SK-N-SH treated with all-trans-retinoic acid at 6 μM for 48 hours (cell line): ENCODE measurements at regions not wholly inside any gene's neighbourhood (a gene's known extent, or its start where the extent isn't known, plus 50 kb on each side); places are given as distances from the start of the nearest gene placed in this dataset.

Source experiments
- ATAC-seq: fragments of 200-7000 bp; cut with Tn5 transposase; 3 replicates; pipeline ENCODE4 v1.9.1; 2020; ENCODE audit warnings: mild to moderate bottlenecking, moderate library complexity
- ARNTL ChIP-seq: fragments of 450-650 bp; formaldehyde crosslinking; IDR thresholded peaks from 2 replicates; pipeline ENCODE4 v1.5.0; 2020; ENCODE audit warnings: low read depth, mild to moderate bottlenecking, moderate library complexity, borderline replicate concordance
- BACH2 ChIP-seq: fragments of 250-450 bp; sonication (Bioruptor Pico); IDR thresholded peaks from 2 replicates; pipeline ENCODE4 v1.9.0; 2021; ENCODE audit warnings: mild to moderate bottlenecking, borderline replicate concordance
- CREB5 ChIP-seq: fragments of 250-450 bp; sonication (Bioruptor Pico); IDR thresholded peaks from 2 replicates; pipeline ENCODE4 v1.5.1; 2020; ENCODE audit warnings: low read depth, mild to moderate bottlenecking, moderate library complexity
- CSDC2 ChIP-seq: fragments of 250-450 bp; sonication (Bioruptor Pico); IDR thresholded peaks from 2 replicates; pipeline ENCODE4 v1.5.0; 2020; ENCODE audit warnings: mild to moderate bottlenecking, moderate library complexity
- CSRNP3 ChIP-seq: fragments of 250-450 bp; sonication (Bioruptor Pico); IDR thresholded peaks from 2 replicates; pipeline ENCODE4 v1.5.1; 2021; ENCODE audit warnings: mild to moderate bottlenecking, moderate library complexity
- ESRRG ChIP-seq: fragments of 250-450 bp; sonication (Bioruptor Pico); IDR thresholded peaks from 2 replicates; pipeline ENCODE4 v1.6.1; 2021; ENCODE audit warnings: mild to moderate bottlenecking
- GLIS3 ChIP-seq: fragments of 250-450 bp; sonication (Bioruptor Pico); IDR thresholded peaks from 2 replicates; pipeline ENCODE4 v1.5.0; 2020; ENCODE audit warnings: mild to moderate bottlenecking, moderate library complexity
- ISL1 ChIP-seq: fragments of 250-450 bp; sonication (Bioruptor Pico); IDR thresholded peaks from 2 replicates; pipeline ENCODE4 v2.1.2; 2022; ENCODE audit warnings: mild to moderate bottlenecking, moderate library complexity
- OSR1 ChIP-seq: fragments of 250-450 bp; sonication (Bioruptor Pico); IDR thresholded peaks from 2 replicates; pipeline ENCODE4 v1.8.0; 2022; ENCODE audit warnings: moderate library complexity, mild to moderate bottlenecking, inconsistent platforms
- POU6F1 ChIP-seq: fragments of 250-450 bp; sonication (Bioruptor Pico); IDR thresholded peaks from 2 replicates; pipeline ENCODE4 v1.8.0; 2021; ENCODE audit warnings: low read depth, mild to moderate bottlenecking, moderate library complexity, borderline replicate concordance
- SNAI2 ChIP-seq: fragments of 250-450 bp; sonication (Bioruptor Pico); IDR thresholded peaks from 2 replicates; pipeline ENCODE4 v1.5.0; 2020; ENCODE audit warnings: mild to moderate bottlenecking, moderate library complexity
- TCF4 ChIP-seq: fragments of 250-450 bp; sonication (Bioruptor Pico); IDR thresholded peaks from 2 replicates; pipeline ENCODE4 v1.8.0; 2021; ENCODE audit warnings: mild to moderate bottlenecking, moderate library complexity, borderline replicate concordance
- TOX ChIP-seq: fragments of 250-450 bp; sonication (Bioruptor Pico); IDR thresholded peaks from 2 replicates; pipeline ENCODE4 v1.8.0; 2021; ENCODE audit warnings: mild to moderate bottlenecking, moderate library complexity, borderline replicate concordance
- TSHZ2 ChIP-seq: fragments of 250-450 bp; sonication (Bioruptor Pico); IDR thresholded peaks from 2 replicates; pipeline ENCODE4 v1.5.0; 2020; ENCODE audit warnings: mild to moderate bottlenecking, moderate library complexity
- ZC3H10 ChIP-seq: fragments of 250-450 bp; sonication (Bioruptor Pico); IDR thresholded peaks from 2 replicates; pipeline ENCODE4 v1.5.1; 2021; ENCODE audit warnings: mild to moderate bottlenecking, moderate library complexity
- ZFP3 ChIP-seq: fragments of 250-450 bp; sonication (Bioruptor Pico); IDR thresholded peaks from 2 replicates; pipeline ENCODE4 v1.5.0; 2020; ENCODE audit warnings: mild to moderate bottlenecking, moderate library complexity
- ZFP30 ChIP-seq: fragments of 450-650 bp; formaldehyde crosslinking; IDR thresholded peaks from 2 replicates; pipeline ENCODE4 v1.5.0; 2022; ENCODE audit warnings: mild to moderate bottlenecking, moderate library complexity
- ZNF565 ChIP-seq: fragments of 450-650 bp; formaldehyde crosslinking; conservative IDR thresholded peaks from 2 replicates; pipeline ENCODE4 v1.5.0; 2020; ENCODE audit warnings: low read depth, mild to moderate bottlenecking, moderate library complexity
- ZNF70 ChIP-seq: fragments of 450-650 bp; formaldehyde crosslinking; IDR thresholded peaks from 2 replicates; pipeline ENCODE4 v1.5.0; 2020; ENCODE audit warnings: mild to moderate bottlenecking, moderate library complexity
- ZNF8 ChIP-seq: fragments of 450-650 bp; formaldehyde crosslinking; IDR thresholded peaks from 2 replicates; pipeline ENCODE4 v1.5.0; 2020; ENCODE audit warnings: mild to moderate bottlenecking, moderate library complexity

GRCh38 chr12:98416845-98417244 lies 98.5 kb upstream of the TMPO start (continued):
- TF ChIP-seq ZFP3 (CRISPR knock-in tag), result no peak

- no peak for TF ChIP-seq TCF4 (CRISPR knock-in tag)
- no peak for TF ChIP-seq ZFP30 (CRISPR knock-in tag)
- no peak for TF ChIP-seq ISL1
- no peak for TF ChIP-seq CREB5 (CRISPR knock-in tag)
- TF ChIP-seq TOX (CRISPR knock-in tag), result no peak
- no peak for TF ChIP-seq OSR1 (CRISPR knock-in tag)
- no peak for TF ChIP-seq GLIS3
- no peak for TF ChIP-seq ZFP3 (CRISPR knock-in tag)
- TF ChIP-seq ESRRG (CRISPR knock-in tag), result no peak
- no peak for TF ChIP-seq ARNTL (CRISPR knock-in tag)
- no peak for TF ChIP-seq POU6F1 (CRISPR knock-in tag)
- no peak for TF ChIP-seq ZNF8 (CRISPR knock-in tag)
- TF ChIP-seq ZC3H10 (CRISPR knock-in tag), result no peak
- no peak for TF ChIP-seq TSHZ2 (CRISPR knock-in tag)
- no peak for TF ChIP-seq SNAI2 (CRISPR knock-in tag)
- TF ChIP-seq CSDC2 (CRISPR knock-in tag), result no peak
- TF ChIP-seq ZNF565, result no peak
- TF ChIP-seq BACH2, result no peak
- TF ChIP-seq ZNF70 (CRISPR knock-in tag), result no peak
- ATAC-seq, result no peak
Measured at GRCh38 chr12:98417266-98417665, 98.1 kb upstream of the TMPO start.

GRCh38 chr12:98418357-98419075 lies 96.9 kb upstream of the TMPO start:
- ATAC-seq, result peak; percentile 93
- TF ChIP-seq POU6F1 (CRISPR knock-in tag), result no peak
- TF ChIP-seq TSHZ2 (CRISPR knock-in tag), result no peak
- TF ChIP-seq ARNTL (CRISPR knock-in tag), result no peak
- TF ChIP-seq ISL1, result peak; percentile 18; the same call in 1 of the 2 replicates
- TF ChIP-seq GLIS3, result no peak
- no peak for TF ChIP-seq ZNF70 (CRISPR knock-in tag)
- no peak for TF ChIP-seq ZFP30 (CRISPR knock-in tag)
- no peak for TF ChIP-seq CSRNP3 (CRISPR knock-in tag)
